ENCODE measurements at regions not wholly inside any gene's neighbourhood (a gene's known extent, or its start where the extent isn't known, plus 50 kb on each side); places are given as distances from the start of the nearest gene placed in this dataset.
"Not testable (repeated sequence)": the region's sequence is repeated elsewhere in the genome, so short reads cannot be mapped to it uniquely, and the experiment has no call there.

DNA sequence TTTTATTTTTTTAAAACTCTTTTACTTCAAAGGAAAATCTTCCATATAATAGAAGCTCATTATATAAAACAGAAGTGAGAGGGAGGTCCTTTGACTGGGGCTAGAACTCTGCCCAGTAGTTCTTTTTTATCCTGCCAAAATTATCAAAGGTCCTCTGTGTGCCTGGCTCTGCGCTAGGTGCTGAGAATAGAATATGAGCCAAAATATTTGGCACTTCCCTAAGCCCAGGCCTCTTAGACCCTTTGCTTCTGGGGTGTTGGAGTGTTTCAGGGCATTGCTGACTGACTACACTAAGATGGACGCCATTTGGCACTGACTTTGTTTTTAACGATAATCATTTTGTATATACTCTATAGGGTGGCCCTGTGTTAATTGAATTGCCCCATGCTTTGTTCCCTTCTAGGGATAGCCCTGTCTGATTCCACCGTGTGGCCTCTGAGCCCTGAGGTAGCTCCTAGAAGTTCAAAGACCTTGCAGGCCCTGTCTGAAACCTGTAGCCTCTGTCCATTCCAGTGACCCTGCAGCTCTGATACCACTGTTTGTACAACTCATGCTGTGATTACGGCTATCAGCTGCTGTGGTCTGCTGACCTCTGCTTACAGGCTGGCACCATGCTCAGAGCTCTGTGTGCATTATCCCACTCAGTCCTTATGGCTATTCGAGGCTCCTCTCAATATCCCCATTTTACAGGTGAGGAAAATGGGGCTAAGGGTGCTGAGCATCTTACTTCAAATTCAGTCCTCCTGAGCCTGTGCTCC, 84.3 kb upstream of the SHB start:
- DNase-seq: no peak

GRCh38 chr9:38149647-38150046, 80.6 kb upstream of the SHB start:
- no peak for DNase-seq

- DNase-seq: no peak
Observed at GRCh38 chr9:38146844-38147243, 77.8 kb upstream of the SHB start.

DNA sequence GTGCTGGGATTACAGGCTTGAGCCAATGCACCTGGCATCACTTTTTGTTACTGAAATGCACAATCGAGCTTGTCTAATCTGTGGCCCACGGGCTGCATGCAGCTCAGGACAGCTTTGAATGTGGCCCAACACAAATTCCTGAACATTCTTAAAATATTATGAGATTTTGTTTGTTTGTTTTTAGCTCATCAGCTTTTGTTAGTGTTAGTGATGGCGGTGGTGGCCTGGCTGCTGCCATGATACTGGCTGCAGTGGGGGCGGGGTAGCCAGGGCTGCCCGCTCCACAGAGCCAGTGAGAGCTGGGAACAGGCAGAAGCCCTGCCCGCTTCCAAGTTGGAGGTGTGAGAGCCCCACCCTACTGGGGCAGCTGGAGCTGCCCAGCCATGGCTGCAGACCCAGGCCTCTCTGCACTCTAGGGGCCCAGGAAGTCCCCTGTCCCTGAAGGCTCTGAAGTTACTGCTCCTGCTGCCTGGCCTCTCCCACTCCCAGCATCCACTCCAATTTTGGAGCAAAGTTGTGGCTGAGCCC, 76.6 kb upstream of the SHB start:
- DNase-seq: no peak

- no peak for DNase-seq
Observed at GRCh38 chr9:38144421-38144820, 75.4 kb upstream of the SHB start.

DNA sequence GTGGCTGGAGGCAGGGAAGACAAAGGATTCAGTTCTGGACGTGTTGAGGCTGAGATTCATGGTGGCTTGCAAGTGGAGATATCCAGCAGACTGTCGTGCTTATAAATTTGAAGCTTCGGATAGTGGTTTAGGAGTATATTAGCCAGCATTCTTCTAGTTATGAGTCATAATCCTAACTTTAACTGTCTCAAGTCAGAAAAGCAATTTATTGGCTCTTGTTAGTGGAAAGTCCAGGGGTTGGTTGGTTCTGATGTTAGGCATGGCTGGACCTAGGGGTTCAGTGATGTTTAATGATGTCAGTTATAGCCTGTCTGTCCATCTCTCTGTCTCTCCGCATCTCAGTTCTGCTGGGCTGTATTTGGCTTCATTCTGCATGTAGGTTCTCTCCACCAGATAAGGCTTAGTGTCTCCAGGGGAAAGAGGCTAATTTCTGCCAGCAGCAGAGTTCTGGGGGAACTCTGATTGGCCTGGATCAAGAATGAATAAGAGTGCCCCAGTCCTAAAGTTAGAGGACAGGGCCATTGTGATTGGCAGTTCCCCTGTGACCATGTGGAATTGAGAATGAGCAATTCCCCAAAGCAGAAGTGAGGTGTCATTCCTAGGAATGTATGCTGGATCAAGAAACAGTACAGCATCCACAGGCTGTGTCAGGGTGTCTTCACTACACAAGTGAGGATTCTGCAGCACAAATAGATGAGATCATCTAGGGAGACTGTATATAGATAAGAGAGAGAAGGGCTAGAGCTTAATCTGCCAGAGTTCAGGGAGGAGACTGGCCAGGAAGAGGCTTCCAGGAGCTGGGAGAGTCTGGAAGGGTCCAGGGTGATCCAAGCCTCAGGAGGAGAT, 72.9 kb upstream of the SHB start:
- no peak for DNase-seq

DNA sequence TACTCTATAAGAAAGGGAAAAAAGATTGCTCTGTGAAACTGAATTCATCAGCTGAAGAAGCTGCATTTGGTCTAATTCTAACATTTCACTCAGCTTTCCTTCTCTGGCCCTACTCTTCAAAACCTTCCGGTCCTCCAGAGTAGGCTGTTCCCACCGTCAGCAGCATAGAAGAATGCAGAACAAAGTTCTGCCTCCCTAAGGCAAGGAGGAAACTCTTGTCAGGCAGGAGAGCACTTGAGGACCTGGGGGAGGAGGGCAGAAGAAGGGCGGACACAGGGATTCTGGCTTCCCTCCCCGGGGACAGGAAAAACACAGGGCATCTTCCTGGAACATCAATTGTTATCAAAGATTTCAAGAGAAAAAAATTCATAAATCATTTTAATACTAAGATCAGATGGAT, 69.2 kb upstream of the SHB start:
- no peak for DNase-seq

DNA sequence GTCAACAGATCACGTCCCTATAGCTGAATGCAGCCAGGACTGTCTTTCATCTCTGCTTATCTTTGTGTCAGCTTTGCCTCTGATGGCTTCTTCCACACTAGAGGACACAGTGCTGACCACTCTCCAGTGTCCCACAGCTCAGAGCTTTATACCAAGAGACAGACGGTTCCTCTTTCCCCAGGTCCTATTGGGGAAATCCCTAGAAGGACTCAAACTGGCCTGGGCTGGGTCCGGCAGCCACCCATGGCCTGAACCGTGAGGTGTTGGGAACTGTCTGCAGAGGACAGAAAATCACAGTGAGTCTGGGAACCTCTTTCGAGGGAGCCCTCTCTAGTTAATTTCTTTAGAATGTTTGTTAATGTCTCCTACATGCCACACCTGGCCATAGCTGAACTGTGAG, 68.3 kb upstream of the SHB start:
- DNase-seq: no peak

DNA sequence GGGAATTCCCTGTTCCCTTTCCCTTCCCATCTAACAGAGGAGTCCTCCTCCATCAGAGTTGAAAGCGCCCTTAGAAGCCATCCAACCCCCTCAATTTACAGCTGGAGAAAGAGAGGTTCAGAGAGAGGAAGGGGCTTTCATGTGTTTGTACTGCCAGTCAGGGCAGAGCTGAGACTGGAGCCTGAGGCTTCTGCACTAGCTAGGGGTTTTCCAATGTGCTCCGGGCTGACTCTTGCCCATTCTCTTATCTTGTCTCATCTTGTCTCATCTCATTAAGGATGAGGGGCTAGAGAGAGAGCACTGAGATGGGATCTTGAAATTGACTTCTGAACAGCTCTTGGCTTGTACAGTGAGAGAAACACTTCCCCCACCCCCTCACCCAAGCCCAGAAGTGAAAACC, 67.4 kb upstream of the SHB start:
- no peak for DNase-seq

GRCh38 chr9:38134611-38135237, 65.7 kb upstream of the SHB start:
- no peak for DNase-seq

GRCh38 chr9:38133595-38133994, 64.6 kb upstream of the SHB start:
- no peak for DNase-seq

DNA sequence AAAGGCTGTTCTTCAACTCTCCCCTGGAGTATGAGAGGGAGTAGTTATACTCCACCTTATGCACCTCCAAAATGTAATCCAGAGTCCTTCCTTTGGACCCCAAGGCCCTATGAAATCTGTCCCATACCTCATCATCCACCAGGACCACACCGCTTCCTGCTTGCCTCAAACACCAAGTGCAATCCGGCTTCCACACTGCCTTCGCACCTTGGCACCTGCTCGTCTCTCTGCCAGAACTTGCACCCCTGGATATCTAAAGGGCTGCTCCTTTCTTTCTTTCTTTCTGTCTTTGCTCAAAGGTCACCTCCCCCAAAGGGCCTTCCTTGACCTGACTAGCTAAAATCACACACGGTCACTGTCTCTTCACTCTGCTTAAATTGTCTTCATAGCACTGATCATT, 63.9 kb upstream of the SHB start:
- DNase-seq: no peak

GRCh38 chr9:38131729-38132128, 62.7 kb upstream of the SHB start:
- no peak for DNase-seq

- no peak for DNase-seq
Observed at GRCh38 chr9:38130724-38131123, 61.7 kb upstream of the SHB start.

DNA sequence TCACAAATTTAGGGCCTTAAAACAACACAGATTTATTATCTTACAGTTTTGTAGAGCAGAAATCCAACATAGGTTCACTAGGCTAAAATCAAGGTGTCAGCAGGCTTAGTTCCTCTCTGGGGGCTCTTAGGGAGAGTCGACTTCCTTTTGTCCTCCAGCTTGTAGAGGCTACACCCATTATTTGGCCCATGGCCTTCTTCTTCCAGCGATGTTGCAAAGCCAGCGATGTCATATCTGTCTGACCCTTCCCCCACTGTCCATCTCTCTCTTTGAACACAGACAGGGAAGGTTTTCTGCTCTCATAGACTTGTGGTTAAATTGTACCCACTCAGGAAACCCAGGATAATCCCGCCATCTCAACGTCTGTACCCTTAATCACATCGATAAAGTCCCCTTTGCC, 60.3 kb upstream of the SHB start:
- DNase-seq: no peak

DNA sequence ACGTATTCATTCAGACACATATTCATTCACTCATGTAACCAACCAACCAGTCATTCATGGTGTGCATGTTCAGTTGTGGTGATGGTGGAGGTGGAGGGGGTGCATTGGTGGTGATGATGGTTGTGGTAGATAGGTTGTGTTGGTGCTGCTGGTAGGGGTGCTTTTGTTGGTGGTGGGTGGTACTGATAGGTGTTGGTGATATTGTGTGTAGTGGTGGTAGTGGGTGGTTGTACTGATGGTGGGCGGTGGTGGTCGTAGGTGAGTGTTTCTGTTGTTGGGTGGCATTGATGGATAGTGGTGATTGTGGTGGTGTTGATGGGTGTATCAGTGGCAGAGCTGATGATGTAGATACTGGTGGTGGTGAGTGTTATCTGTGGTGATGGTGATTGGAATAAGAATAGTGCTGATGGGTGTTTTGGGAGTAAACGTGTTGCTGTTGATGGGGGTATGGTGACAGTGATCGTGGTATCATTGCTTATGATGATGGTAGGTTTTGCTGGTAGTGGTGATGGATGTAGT, 59.8 kb upstream of the SHB start:
- DNase-seq: no peak

- DNase-seq: no peak
Observed at GRCh38 chr9:38127271-38127839, 58.3 kb upstream of the SHB start.

- DNase-seq: no peak
Observed at GRCh38 chr9:38126730-38127129, 57.7 kb upstream of the SHB start.

DNA sequence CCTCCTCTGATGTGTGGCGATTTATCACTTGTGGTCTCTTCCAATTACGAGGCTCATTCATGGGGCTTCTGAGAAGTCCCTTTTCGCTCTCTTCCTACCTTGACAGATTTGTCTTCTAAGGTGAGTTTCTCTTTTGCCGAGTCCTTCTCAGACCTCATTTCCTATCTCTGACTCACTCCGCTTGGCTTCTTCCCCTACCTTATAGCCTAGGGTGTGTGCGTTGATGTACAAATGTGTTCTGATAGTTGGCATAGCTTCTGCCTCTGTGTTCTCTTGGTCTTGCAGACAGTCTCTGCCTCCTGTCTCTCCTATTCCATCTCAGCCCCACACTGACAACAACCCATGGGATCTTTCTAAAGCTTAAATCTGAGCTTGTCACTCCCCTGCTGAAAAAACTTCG, 56.9 kb upstream of the SHB start:
- DNase-seq: no peak

- DNase-seq: not testable (repeated sequence)
Observed at GRCh38 chr9:38123359-38123758, 54.3 kb upstream of the SHB start.

DNA sequence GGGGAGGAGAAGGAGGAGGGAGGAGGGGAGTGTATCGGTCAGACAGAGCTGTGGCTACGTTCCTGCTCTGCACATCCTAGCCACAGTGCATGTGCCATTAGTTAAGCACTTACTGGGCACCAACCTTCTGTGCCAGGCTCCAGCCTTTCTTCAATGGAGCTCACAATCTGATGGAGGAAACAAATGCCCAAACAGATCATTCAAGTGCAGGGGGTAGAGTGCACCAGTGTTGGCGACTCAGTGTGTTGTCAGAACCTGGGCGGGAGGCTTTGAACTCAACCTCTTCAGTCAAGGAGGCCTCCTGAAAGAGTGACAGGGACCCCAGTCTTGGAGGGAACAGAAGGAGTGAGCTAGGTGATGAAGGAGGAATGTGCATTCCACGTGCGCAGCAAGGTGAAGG, 51.9 kb upstream of the SHB start:
- no peak for DNase-seq

- no peak for DNase-seq
Observed at GRCh38 chr9:38119560-38120236, 50.7 kb upstream of the SHB start.
